B cell (primary cell): ENCODE measurements at regions not wholly inside any gene's neighbourhood (a gene's known extent, or its start where the extent isn't known, plus 50 kb on each side); places are given as distances from the start of the nearest gene placed in this dataset.

Experiments used
- ATAC-seq: fragments of 200-7000 bp; cut with Tn5 transposase; one replicate; pipeline ENCODE4 v1.10.0; 2021; ENCODE audit warnings: low read depth, mild to moderate bottlenecking, moderate number of reproducible peaks, moderate library complexity
- CTCF ChIA-PET: fragments of 350-600 bp; sonication (Branson Sonifier 250); formaldehyde crosslinking; loops from one replicate; lab custom pipeline; 2021; ENCODE audit warnings: antibody characterized with exemption, inconsistent platforms; lab: Charles Lee
- POLR2A ChIA-PET: fragments of 350-600 bp; sonication (Branson Sonifier 250); formaldehyde crosslinking; loops from one replicate; lab custom pipeline; 2021; ENCODE audit warnings: antibody characterized with exemption; lab: Charles Lee
- DNase-seq: peaks from one replicate; pipeline ENCODE4 v3.0.0; 2013
- H2AFZ ChIP-seq: 2 replicates; pipeline ENCODE4 v1.6.1; 2012; ENCODE audit warnings: mild to moderate bottlenecking, low read depth, low read length; ENCODE audit not compliant: insufficient read depth, poor library complexity, severe bottlenecking
- H3K27ac ChIP-seq, 2 donors: 1 replicate in 1 of 2; 2 replicates in 1 of 2; pipeline ENCODE4 v1.5.1; 2012 to 2013; ENCODE audit warnings: low read length in 2 of 2, mild to moderate bottlenecking in 2 of 2, moderate library complexity in 1 of 2
- H3K27me3 ChIP-seq, 4 experiments: fragments of 200-600 bp in 1 of 4; sonication (generic) in 1 of 4; replicated peaks in 1 of 4; 1 replicate in 2 of 4; 2 replicates in 2 of 4; pipeline versions ENCODE4 v1.6.1 to v1.7.0; 2013 to 2016; ENCODE audit warnings: low read length in 3 of 4, mild to moderate bottlenecking in 2 of 4, mixed read lengths in 1 of 4, moderate library complexity in 1 of 4; ENCODE audit not compliant: insufficient read depth in 4 of 4, control insufficient read depth in 3 of 4; ENCODE audit errors: control extremely low read depth in 1 of 4
- H3K36me3 ChIP-seq, 2 experiments: replicated peaks in 1 of 2; 1 replicate in 1 of 2; 2 replicates in 1 of 2; pipeline versions ENCODE4 v1.6.1 to v1.7.1; 2013; ENCODE audit warnings: low read length in 1 of 2; ENCODE audit not compliant: insufficient read depth in 2 of 2, control insufficient read depth in 1 of 2; ENCODE audit errors: control extremely low read depth in 1 of 2, extremely low read depth in 1 of 2
- H3K4me1 ChIP-seq, 2 donors: fragments of 200-600 bp in 1 of 2; sonication (generic) in 1 of 2; 1 replicate in 1 of 2; 2 replicates in 1 of 2; pipeline versions ENCODE4 v1.5.1 to v1.6.1; 2013 to 2017; ENCODE audit warnings: low read length in 2 of 2; ENCODE audit not compliant: control insufficient read depth in 2 of 2, insufficient read depth in 2 of 2
- H3K4me2 ChIP-seq: replicated peaks from 2 replicates; pipeline ENCODE3; 2012; ENCODE audit warnings: mild to moderate bottlenecking, low read depth, low read length; ENCODE audit not compliant: poor library complexity, severe bottlenecking
- H3K4me3 ChIP-seq, 5 experiments: fragments of 200-600 bp in 1 of 5; sonication (generic) in 1 of 5; 1 replicate in 3 of 5; 2 replicates in 2 of 5; pipeline versions ENCODE4 v1.5.1 to v1.7.0; 2011 to 2016; ENCODE audit warnings: low read length in 4 of 5, mild to moderate bottlenecking in 4 of 5, low read depth in 2 of 5, control low read depth in 1 of 5, moderate library complexity in 1 of 5; ENCODE audit not compliant: insufficient read depth in 1 of 5; ENCODE audit errors: control extremely low read depth in 1 of 5, extremely low read depth in 1 of 5
- H3K79me2 ChIP-seq: fragments of 200-600 bp; sonication (generic); one replicate; pipeline ENCODE4 v1.6.0; 2016; ENCODE audit warnings: low read length; ENCODE audit not compliant: control insufficient read depth, insufficient read depth
- H3K9ac ChIP-seq: fragments of 200-600 bp; sonication (generic); 2 replicates; pipeline ENCODE4 v1.6.1; 2017; ENCODE audit warnings: mild to moderate bottlenecking, low read length, moderate library complexity
- H3K9me3 ChIP-seq, 3 donors: one replicate each; pipeline versions ENCODE4 v1.6.1 to v1.7.1; 2013; ENCODE audit warnings: low read length in 2 of 3; ENCODE audit not compliant: control insufficient read depth in 2 of 3, insufficient read depth in 1 of 3; ENCODE audit errors: control extremely low read depth in 1 of 3
- H4K20me1 ChIP-seq: 2 replicates; pipeline ENCODE4 v1.6.0; 2012; ENCODE audit warnings: mild to moderate bottlenecking, low read length; ENCODE audit not compliant: insufficient read depth, control insufficient read depth, poor library complexity, severe bottlenecking
- H3K27ac Mint-ChIP-seq: one replicate; pipeline ENCODE4 v1.8.0; 2021; ENCODE audit warnings: mixed read lengths
- H3K27me3 Mint-ChIP-seq: one replicate; pipeline ENCODE4 v1.8.0; 2021; ENCODE audit warnings: mixed read lengths
- H3K4me1 Mint-ChIP-seq: one replicate; pipeline ENCODE4 v1.8.0; 2021; ENCODE audit warnings: mixed read lengths
- H3K4me3 Mint-ChIP-seq: one replicate; pipeline ENCODE4 v1.8.0; 2021; ENCODE audit warnings: mixed read lengths
- H3K9me3 Mint-ChIP-seq: one replicate; pipeline ENCODE4 v1.8.0; 2022; ENCODE audit warnings: mixed read lengths; ENCODE audit not compliant: insufficient read depth
- CTCF ChIP-seq: fragments of 200-600 bp; IDR thresholded peaks from one replicate; pipeline ENCODE4 v1.8.0; 2022; ENCODE audit warnings: antibody characterized with exemption, mild to moderate bottlenecking
- EZH2 ChIP-seq: IDR thresholded peaks from 2 replicates; pipeline ENCODE4 v1.6.1; 2012; ENCODE audit warnings: borderline replicate concordance, low read depth, mild to moderate bottlenecking, moderate library complexity, low read length; ENCODE audit not compliant: insufficient read depth, poor library complexity, severe bottlenecking
- WGBS: methylation state at CpG from one replicate; pipeline ENCODE4 v1.1.5; 2013; ENCODE audit warnings: missing lambda C conversion rate; ENCODE audit not compliant: insufficient coverage; 5-methylcytosine and 5-hydroxymethylcytosine counted together
- intact Hi-C: fragments of 100-400 bp; cut with micrococcal nuclease; formaldehyde crosslinking; loops from one replicate; pipeline ENCODE4 v1.10.0; 2022

GRCh38 chr3:117761703-117762620 lies 1052.4 kb downstream of the TUSC7 start:
- H3K4me3 ChIP-seq: no peak overlapping the region
- no peaks in the 10 kb centered on the region for H3K27me3 ChIP-seq
- Mint-ChIP-seq H3K4me3 (no peak overlapping the region), H3K9me3 (no peaks in the 10 kb centered on the region), H3K27me3 (no peaks in the 10 kb centered on the region), H3K27ac (no peak overlapping the region), H3K4me1 (no peaks in the 10 kb centered on the region)
- POLR2A ChIA-PET: no interaction called here
- TF ChIP-seq CTCF (no peak), EZH2 (no peak)
- no peak overlapping the region for H3K4me2 ChIP-seq
- no peak overlapping the region for H3K27ac ChIP-seq
- no peak overlapping the region for H3K9ac ChIP-seq
- no peaks in the 10 kb centered on the region for H3K4me1 ChIP-seq
- no peaks in the 10 kb centered on the region for H3K79me2 ChIP-seq
- no peaks in the 10 kb centered on the region for H3K36me3 ChIP-seq
- H2AFZ ChIP-seq: no peak overlapping the region
- intact Hi-C loops: no loop called here
- WGBS: 61% methylated on average over 2 of the region's 4 CpGs
- CTCF ChIA-PET: no interaction called here
- ATAC-seq (no peak), DNase-seq (no peak)
- no peaks in the 10 kb centered on the region for H3K9me3 ChIP-seq
- H4K20me1 ChIP-seq: no peaks in the 10 kb centered on the region

GRCh38 chr3:117762621-117763037 lies 1053.0 kb downstream of the TUSC7 start:
- no peaks in the 10 kb centered on the region for H3K4me1 ChIP-seq
- no peaks in the 10 kb centered on the region for H4K20me1 ChIP-seq
- no peaks in the 10 kb centered on the region for H3K79me2 ChIP-seq
- H3K4me1 Mint-ChIP-seq: no peaks in the 10 kb centered on the region
- no peak for DNase-seq
- H3K4me3 ChIP-seq: no peak overlapping the region
- H3K27ac ChIP-seq: no peak overlapping the region
- H3K27me3 Mint-ChIP-seq: no peaks in the 10 kb centered on the region
- H3K9me3 ChIP-seq: no peaks in the 10 kb centered on the region
- 46% methylated on average over 2 of the region's 3 CpGs for WGBS
- H3K9me3 Mint-ChIP-seq: no peaks in the 10 kb centered on the region
- TF ChIP-seq EZH2: no peak
- no peak for TF ChIP-seq CTCF
- no peaks in the 10 kb centered on the region for H3K36me3 ChIP-seq
- H3K4me2 ChIP-seq: no peak overlapping the region
- intact Hi-C loops: no loop called here
- H2AFZ ChIP-seq: no peak overlapping the region
- H3K27ac Mint-ChIP-seq: no peak overlapping the region
- H3K27me3 ChIP-seq: no peaks in the 10 kb centered on the region
- CTCF ChIA-PET: no interaction called here
- ATAC-seq: no peak
- H3K4me3 Mint-ChIP-seq: no peak overlapping the region
- no peak overlapping the region for H3K9ac ChIP-seq
- POLR2A ChIA-PET: no interaction called here
